Lung (tissue), 12 donors: ENCODE measurements at regions not wholly inside any gene's neighbourhood (a gene's known extent, or its start where the extent isn't known, plus 50 kb on each side); places are given as distances from the start of the nearest gene placed in this dataset. TPM values are rescaled to one million over a fixed set of nuclear protein-coding genes. Genes with fewer than 3 reads are reported as not detected.

Experiments
- ATAC-seq: fragments of 200-7000 bp; cut with Tn5 transposase; one replicate; pipeline ENCODE4 v1.9.1; 2020; ENCODE audit warnings: moderate number of reproducible peaks; ENCODE audit not compliant: insufficient read depth, low FRiP score
- DNase-seq, 3 donors: peaks; one replicate each; pipeline ENCODE4 v3.0.0-alpha.2; 2013 to 2017
- H3K27ac ChIP-seq, 2 donors: one replicate each; pipeline ENCODE4 v1.5.1; 2013; ENCODE audit warnings: mild to moderate bottlenecking in 2 of 2, moderate library complexity in 2 of 2, control low read depth in 1 of 2, inconsistent platforms in 1 of 2, low read depth in 1 of 2, low read length in 1 of 2
- H3K27me3 ChIP-seq, 3 donors: one replicate each; pipeline ENCODE4 v1.5.1; 2013; ENCODE audit warnings: low read length in 2 of 3; ENCODE audit not compliant: control insufficient read depth in 3 of 3, insufficient read depth in 3 of 3
- H3K36me3 ChIP-seq, 4 donors: one replicate each; pipeline ENCODE4 v1.5.1; 2013; ENCODE audit warnings: low read length in 4 of 4, mild to moderate bottlenecking in 1 of 4, moderate library complexity in 1 of 4; ENCODE audit not compliant: control insufficient read depth in 4 of 4, insufficient read depth in 4 of 4
- H3K4me1 ChIP-seq, 5 donors: one replicate each; pipeline ENCODE4 v1.5.1; 2013; ENCODE audit warnings: low read length in 5 of 5, mild to moderate bottlenecking in 2 of 5, moderate library complexity in 1 of 5; ENCODE audit not compliant: control insufficient read depth in 5 of 5, insufficient read depth in 5 of 5
- H3K4me3 ChIP-seq: one replicate; pipeline ENCODE4 v1.5.1; 2013; ENCODE audit warnings: mild to moderate bottlenecking, control low read depth, moderate library complexity
- H3K9ac ChIP-seq, 2 donors: one replicate each; pipeline ENCODE4 v1.5.1; 2013; ENCODE audit warnings: low read length in 2 of 2, control low read depth in 1 of 2; ENCODE audit not compliant: insufficient read depth in 1 of 2
- H3K9me3 ChIP-seq, 4 donors: one replicate each; pipeline ENCODE4 v1.5.1; 2013; ENCODE audit warnings: low read length in 3 of 4, mild to moderate bottlenecking in 1 of 4, moderate library complexity in 1 of 4; ENCODE audit not compliant: control insufficient read depth in 4 of 4, insufficient read depth in 3 of 4
- CTCF ChIP-seq: IDR thresholded peaks from 2 replicates; pipeline ENCODE4 v1.5.1; 2012; ENCODE audit warnings: mild to moderate bottlenecking; ENCODE audit errors: control extremely low read depth, extremely low read depth
- WGBS, 2 donors: extraction: QIAGEN DNeasy Blood & Tissue Kit; methylation state at CpG; one replicate each; pipeline ENCODE4 v1.1.7; 2013; 5-methylcytosine and 5-hydroxymethylcytosine counted together
- small RNA-seq: library from RNA; depleted of rRNA; stranded (forward); fragments of <200 nt; gene quantifications from one replicate; pipeline ENCODE3, GENCODE V24; 2014; ENCODE audit warnings: low replicate concordance
- donor health status: control.
- donor health status: control.
- donor health status: Bipolar disorder and iron deficiency.
- donor health status: healthy.
- donor health status: DM: yes; HTN: yes; CAD: no.

GRCh38 chr12:29838768-29839167 is 55.0 kb upstream of the TMTC1 start:
- H3K4me1 ChIP-seq, result peaks cover 0 to 19% (median 0%) of the 10 kb centered on the region in 5 donors
- no peak for ATAC-seq
- peaks cover 0 to 9% (median 2%) of the 10 kb centered on the region in 4 donors for H3K9me3 ChIP-seq
- DNase-seq, result no peak
- no peak overlapping the region for H3K27ac ChIP-seq
- no peak overlapping the region for H3K4me3 ChIP-seq
- H3K36me3 ChIP-seq, result no peaks in the 10 kb centered on the region
- no peak for TF ChIP-seq CTCF
- no peaks in the 10 kb centered on the region for H3K27me3 ChIP-seq
- WGBS, 2 donors, result 93 to 97% methylated on average over 1 of the region's 1 CpG
- no peak overlapping the region for H3K9ac ChIP-seq

Small RNAs in the stretch of these regions (small RNA-seq; reads per million reads assigned to genes)
- not detected for gene AC023511.2
- not detected for gene RNA5SP356
